Stimulated activated CD4-positive, alpha-beta T cell treated with anti-CD3 and anti-CD28 coated beads, Interleukin-4, amount 100 ng/mL, for 24 hours (primary cell): ENCODE measurements at regions not wholly inside any gene's neighbourhood (a gene's known extent, or its start where the extent isn't known, plus 50 kb on each side); places are given as distances from the start of the nearest gene placed in this dataset.

Source experiments
- DNase-seq: peaks from one replicate; pipeline ENCODE4 v3.0.0-alpha.2; 2020

DNA sequence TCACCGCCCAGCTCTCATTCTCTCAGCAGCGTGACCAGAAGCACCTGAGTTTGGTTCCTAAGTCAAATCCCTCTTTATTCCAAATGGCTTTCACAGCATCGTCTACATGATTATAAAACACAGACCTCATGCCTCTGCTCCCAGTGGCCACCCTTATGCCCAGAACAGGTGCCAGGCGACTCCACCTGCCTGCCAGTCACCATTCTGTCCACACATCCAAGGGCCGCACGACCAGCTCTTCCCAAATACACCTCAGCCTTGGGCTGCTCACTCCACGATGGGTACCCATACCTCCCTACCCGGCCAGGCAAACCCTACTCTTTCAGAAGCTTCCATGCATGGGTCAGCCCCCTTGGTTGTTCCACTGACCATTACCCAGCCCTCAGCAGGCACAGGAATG lies 851.6 kb upstream of the SALL3 start:
- DNase-seq: no peak

DNA sequence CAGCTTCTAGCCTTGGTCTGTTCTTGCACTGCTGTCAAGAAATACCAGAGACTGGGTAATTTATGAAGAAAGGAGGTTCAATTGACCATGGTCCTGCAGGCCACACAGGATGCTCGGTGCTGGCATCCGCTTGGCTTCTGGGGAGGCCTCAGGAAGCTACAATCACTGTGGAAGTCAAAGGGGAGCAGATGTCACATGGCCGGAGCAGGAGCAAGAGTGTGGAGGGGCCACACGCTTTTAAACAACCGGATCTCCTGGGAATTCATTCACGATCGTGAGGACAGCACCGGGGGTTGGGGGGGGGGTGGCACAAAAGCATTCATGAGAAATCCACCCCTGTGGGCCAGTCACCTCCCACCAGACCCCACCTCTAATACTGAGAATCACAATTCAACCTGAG lies 850.4 kb upstream of the SALL3 start:
- DNase-seq: no peak

DNA sequence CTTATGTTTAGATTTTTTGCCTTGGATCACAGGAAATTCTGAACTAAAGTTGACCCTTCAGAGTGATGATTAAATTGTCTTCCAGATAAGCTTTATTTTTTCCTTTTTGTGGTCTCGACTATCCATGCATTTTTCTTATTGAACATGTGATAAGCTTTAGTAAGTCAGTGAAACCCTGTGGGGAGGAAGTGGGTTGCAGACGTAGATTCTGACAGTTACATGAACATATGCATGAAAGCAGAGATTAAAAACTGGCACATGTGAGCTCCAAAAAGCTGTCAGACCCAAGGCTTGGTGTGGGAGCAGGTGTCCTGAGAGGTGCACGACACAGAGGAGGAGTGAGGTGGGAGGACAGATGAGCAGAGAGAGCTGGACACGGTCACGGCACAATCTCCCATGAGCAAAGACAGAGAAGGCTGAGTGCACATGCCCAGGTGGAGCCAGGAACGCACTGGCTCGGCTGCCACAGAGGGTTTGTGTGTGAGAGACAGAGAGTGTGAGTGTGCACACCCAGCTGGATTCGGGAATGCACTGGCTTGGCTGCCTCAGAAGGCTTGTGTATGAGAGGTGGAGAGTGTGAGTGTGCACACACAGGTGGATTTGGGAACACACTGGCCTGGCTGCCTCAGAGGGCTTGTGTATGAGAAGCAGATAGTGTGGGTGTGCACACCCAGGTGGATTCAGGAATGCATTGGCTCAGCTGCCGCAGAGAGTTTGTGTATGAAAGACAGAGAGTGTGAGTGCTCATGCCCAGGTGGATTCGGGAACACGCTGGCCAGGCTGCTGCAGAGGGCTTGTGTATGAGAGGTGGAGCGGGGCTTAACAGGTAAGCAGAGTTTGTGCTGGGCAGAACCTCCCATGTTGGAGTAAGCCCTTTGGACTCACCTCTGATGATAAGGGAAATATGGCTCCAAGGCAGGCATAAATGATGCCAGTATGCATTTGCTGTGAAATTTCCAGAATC lies 849.1 kb upstream of the SALL3 start:
- no peak for DNase-seq

GRCh38 chr18:78133729-78134128 lies 845.9 kb upstream of the SALL3 start:
- DNase-seq: no peak

GRCh38 chr18:78136986-78137385 lies 842.6 kb upstream of the SALL3 start:
- no peak for DNase-seq

DNA sequence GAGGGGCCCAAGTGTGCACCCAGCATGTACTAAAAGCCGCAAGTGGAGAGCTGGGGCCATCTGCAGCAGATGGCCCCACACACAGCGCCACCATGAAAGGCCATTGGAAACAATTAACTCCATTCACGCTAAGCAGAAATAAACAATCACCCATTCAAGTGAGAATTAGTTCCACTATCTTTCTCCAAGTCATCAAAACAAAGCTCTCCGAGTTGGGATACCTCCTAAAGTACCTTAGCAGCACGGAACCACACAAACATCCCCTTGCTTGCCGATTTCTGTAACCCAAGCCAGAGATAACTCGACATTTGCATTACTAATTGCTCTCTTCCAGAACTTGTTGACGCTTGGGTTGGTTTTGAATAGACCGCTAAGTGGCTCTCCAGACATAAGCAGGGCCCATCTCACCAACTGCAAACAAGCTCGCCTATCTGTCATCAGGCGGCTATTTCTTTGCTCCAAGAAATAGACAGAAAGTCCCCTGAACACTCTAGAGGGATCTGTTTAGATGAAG lies 840.6 kb upstream of the SALL3 start:
- no peak for DNase-seq

GRCh38 chr18:78140294-78140693 lies 839.3 kb upstream of the SALL3 start:
- no peak for DNase-seq

DNA sequence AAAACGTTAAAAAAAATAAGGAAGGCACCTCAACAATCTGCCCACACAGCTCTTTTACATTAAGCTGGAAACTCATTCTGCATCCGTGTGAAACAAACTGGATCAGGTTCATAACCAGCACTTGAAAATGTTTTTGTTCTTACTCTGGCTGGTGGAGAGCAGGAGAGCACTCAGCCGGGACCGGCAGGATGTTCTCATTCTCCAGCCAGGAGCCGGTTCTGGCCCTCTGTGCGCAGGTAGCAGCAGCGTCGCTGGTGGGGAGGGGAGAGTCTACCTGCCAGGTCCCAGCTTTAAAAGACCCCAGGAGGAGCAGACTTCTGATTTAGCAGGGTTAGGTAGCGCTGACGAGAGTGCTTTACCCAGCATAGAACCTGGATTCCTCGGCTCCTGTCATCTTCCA lies 834.9 kb upstream of the SALL3 start:
- no peak for DNase-seq

DNA sequence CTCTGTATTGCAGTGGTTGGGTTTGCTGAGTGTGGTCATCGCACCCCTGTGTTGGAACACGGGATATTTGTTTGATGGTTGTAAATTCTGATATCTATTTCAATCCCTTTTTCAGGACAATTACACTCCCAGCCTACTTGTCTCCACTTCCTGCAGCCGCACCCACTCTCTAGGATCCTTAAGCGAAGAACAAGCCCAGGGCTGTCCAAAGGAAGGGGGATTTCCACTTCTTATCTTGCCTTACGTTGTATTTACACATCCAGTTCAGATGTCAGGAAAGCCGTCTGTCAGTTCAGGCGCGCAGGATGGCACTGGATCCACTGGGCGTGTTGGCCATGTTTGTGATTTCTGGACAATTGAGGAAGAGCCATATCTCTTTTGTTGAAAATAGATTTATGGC lies 834.5 kb upstream of the SALL3 start:
- no peak for DNase-seq

DNA sequence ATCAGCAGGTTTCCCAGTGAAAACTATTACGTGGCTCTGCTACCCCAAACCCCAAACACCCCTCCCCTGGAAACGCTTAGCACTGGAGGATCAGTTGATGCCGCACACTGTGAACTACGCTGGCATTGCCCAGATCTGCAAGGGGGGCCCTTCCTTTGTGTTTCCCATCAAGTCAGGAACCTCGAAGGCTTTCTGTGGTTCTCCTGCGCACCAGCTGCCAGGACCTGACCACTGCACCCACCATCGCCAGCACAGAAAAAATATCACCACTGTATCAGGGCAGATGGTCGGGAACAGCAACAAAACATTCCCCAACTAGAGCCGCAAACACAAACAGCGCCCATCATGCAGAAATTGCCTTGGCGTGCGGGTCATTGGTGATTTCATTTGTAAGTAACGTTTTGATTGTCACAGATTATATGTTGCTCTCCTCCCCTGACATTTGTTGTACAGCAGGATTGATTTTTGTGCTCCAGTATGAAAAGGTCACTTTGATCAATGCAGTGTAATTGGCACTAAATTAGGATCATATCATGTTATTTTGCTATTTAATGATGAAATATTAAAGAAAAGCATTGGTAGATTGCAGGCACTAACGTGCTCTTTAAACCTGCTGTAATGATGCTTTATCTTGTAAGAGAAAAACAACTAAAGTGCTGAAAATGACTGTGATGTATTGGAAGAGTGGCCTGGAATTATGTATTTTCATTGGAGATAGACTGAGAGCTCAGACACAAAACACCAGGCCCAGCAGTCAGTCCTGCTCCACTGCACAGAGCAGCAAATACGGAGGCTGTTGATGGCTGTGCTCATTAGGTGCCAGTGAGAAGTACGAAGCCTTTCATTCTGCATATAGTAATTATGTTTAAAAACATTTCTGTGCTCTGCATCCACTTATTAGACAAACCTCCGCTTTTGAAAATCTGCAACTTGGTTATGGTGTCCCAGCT lies 833.2 kb upstream of the SALL3 start:
- DNase-seq: no peak

DNA sequence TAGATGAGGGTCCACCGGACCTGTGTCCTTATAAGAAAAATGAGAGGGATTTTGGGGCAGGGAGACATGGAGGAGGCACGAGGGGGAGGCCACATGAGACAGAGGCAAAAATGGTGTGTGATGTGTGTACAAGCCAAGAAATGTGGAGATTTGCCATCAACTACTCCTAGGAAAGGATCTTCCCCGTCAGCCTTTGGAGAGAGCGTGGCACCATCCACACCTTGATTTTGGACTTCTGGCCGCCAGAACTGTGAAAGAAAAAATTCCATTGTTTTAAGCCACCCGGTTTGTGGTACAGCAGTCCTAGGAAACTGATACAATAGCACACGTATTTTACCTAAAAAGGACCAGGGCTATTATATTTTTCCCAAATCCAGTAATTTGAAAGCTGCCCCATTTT lies 829.0 kb upstream of the SALL3 start:
- no peak for DNase-seq

DNA sequence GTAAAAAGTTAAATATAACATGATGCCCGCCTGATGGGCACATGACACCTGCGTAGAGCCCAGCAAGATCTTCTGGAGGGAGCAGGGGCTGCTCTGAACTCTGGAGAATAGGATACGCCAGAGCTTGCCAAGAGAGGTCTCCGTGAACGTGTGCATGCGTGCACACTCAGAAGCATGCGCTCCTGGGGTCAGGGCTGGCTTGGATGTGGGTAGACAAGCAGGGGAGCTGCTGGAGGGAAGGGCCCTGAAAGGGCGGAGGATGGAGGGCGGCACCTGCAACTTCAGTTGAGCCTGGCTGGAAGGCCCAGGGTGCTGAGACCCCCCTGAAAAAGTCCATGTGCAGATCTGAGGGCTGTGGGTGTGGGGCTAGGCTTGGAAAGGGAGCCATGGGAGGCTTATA lies 828.4 kb upstream of the SALL3 start:
- no peak for DNase-seq

DNA sequence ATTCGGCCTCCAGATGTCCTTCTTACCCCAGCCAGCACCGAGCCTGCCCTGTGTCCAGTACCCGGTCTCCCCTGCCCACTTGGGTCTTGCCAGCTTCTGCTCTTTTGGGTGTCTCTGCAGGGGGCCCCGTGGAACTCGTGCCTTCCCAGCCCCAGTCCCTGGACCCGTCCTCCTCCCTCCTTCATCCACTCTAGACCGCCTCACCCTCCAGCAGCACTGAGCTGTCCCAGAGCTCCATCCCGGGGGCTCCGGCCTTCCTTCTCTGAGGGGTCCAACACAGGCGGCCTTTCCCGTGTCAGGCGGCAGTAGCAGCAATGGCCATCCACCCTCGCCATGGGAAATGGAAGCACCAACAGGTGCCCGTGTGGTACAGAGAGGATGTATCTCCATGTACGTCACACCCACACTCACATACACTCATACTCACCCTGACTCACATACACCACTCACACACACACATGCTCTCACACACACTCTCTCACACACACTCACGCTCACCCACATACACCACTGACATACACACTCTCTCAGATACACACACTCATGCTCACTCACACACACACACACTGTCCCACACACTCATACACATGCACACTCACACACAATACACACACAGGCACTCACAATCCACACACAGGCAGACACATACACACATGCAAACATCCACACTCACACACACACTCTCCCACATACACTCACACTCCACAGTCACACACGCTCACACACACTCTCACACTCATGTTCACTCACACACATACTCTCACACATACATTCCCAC lies 827.5 kb upstream of the SALL3 start:
- no peak for DNase-seq

DNA sequence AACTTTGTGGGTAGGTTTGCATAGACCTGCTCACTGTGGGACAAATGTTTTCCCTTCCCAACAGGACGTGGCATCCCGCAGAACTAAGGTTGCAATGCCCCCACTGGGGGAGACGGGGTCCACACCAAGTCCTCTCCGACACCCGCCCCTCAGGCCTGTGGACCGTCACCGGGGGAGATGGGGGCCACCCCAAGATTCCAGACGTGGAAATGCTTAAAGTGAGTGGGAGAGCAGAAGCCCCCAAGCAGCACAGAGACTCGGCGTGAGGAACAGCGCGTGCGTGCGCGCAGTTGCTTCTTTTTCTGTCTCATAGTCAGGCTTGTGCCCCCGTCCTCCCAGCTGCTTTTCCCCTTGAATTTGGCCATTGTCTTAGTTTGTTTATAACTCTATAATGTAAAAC lies 826.3 kb upstream of the SALL3 start:
- no peak for DNase-seq

DNA sequence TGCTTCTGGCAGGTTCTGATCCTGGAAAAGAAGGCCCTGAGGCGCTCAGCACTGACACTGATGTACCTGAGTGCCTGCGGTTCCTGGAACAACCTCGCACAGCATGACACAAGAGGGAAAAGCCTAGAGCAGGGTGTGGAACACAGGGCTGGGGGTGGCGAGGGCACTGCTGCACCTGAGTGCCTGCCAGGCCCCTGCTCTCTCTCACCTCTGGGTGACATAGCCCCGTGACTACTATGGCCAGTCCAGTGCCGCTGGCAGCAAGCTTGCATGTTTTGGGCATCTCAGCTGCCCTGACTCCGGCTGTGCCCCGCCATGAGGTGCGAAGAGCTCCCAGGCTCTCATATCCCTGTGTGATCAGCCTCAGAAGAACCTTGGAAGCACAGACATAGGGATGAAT lies 825.2 kb upstream of the SALL3 start:
- DNase-seq: no peak

DNA sequence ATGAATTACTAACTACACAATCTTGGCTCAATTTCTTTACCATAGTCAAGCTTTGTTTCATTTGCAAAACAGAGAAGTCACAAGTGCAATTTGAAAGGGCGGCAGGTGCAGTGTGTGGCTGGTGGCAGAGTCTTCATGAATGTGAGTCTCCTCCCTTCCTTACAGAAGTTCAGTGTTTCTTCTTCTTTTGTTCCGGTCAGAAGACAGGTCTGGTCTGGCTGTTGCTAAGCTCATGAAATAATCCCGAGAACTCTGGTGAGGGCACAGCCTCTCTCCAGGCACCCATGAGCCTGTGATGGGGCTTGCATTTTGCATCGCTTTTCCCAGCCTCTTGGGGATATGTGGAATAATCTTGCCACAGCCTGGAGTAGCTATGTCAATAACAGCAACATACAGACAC lies 824.8 kb upstream of the SALL3 start:
- DNase-seq: no peak

GRCh38 chr18:78156466-78156865 lies 823.2 kb upstream of the SALL3 start:
- no peak for DNase-seq

- no peak for DNase-seq
Observed at GRCh38 chr18:78158943-78159342, 820.7 kb upstream of the SALL3 start.

DNA sequence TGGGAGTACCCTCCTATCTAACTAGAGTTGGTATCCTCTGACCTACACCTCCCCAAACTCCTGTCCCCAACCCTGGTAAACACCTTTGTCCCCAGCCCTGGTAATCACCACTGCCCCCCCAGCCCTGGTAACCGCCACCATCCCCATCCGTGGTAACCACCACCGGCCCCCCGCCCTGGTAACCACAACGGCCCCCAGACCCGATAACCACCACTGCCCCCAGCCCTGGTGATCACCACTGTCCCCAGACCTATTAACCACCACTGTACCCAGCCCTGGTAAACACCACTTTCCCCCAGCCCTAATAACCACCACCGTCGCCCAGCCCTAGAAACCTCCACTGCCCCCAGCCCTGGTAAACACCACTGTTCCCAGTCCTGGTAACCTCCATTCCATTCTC lies 820.2 kb upstream of the SALL3 start:
- no peak for DNase-seq

DNA sequence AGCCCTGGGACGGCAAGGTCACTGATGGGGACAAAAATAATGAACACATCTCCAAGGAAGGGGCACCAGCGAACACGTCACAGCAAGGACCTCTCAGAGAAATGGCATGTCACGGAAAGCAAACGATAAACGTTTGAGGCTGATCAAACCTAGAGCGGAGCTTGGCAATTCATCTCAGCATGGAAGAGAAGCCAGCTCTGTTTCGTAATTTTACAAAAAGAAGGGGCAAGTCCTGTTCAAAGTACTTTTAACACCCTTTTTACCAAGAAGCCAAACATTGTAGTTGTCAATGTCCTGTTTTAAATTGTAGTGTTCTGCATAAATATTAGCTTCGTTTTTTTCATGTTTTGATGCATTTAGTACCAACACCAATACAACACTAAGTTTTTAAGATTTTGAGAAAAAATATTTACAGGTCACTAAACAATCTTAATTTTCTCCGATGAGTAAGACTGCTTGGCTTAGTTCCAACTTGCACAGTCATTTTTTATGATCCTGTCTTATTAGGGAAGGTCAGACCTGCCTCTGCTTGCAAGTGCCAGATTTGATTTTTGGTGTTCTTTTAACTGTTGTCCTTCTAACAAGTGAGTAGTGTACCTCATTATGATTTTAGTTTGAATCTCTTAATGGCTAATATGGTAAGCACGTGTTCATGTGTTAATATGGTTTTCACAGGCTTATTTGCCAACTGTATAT lies 818.5 kb upstream of the SALL3 start:
- DNase-seq: no peak

GRCh38 chr18:78165525-78165924 lies 814.1 kb upstream of the SALL3 start:
- DNase-seq: no peak

DNA sequence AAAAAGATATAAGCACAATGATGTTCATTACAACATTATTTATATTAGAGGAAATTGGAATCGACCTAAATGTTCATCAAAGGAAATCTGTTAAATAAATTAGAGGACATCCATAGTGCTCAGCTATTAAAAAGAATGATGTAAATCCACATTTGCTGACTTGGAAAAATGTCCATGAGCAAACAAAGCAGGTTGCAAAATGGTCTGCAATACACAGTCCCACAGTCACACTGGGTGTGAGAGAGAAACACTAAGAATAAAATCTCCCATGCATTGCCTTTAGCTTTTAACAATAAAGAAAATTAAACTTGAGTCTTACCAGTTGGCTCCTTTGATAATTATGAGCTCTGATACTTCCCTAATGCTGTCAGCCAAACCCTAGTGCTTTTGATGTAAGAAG lies 811.1 kb upstream of the SALL3 start:
- no peak for DNase-seq
